ENCODE measurements at regions not wholly inside any gene's neighbourhood (a gene's known extent, or its start where the extent isn't known, plus 50 kb on each side); places are given as distances from the start of the nearest gene placed in this dataset.

- no peak overlapping the region for H3K4me3 Mint-ChIP-seq (ENCODE audit: unreplicated experiment)
- TF ChIP-seq CTCF (IDR thresholded peaks at IDR 0.05; ENCODE audit: insufficient read depth in 1 of 2, low read depth in 1 of 2, low read length in 1 of 2, severe bottlenecking in 1 of 2, unreplicated experiment in 1 of 2), result no peak
- H3K9me3 Mint-ChIP-seq (ENCODE audit: unreplicated experiment), result no peaks in the 10 kb centered on the region
- H3K27me3 Mint-ChIP-seq (ENCODE audit: insufficient read depth, unreplicated experiment), result no peaks in the 10 kb centered on the region
- Histone ChIP-seq H3K36me3 (ENCODE audit: control insufficient read depth, insufficient read depth, low read length) (no peaks in the 10 kb centered on the region), H3K27me3 (replicated peaks; ENCODE audit: control insufficient read depth, insufficient read depth, low read length) (no peaks in the 10 kb centered on the region), H3K4me3 (ENCODE audit: low read depth, low read length) (no peak overlapping the region), H3K4me1 (no peaks in the 10 kb centered on the region), H3K9me3 (no peaks in the 10 kb centered on the region)
- H3K27ac Mint-ChIP-seq (ENCODE audit: unreplicated experiment), result no peak overlapping the region
- POLR2A ChIA-PET, result no interaction called here
- DNase-seq, result no peak
- intact Hi-C loops (cut with micrococcal nuclease; ENCODE audit: unreplicated experiment), result no loop called here
- H3K4me1 Mint-ChIP-seq (ENCODE audit: low read depth, unreplicated experiment), result no peaks in the 10 kb centered on the region
- CTCF ChIA-PET, result no interaction called here
- H3K36me3 Mint-ChIP-seq (ENCODE audit: insufficient read depth, unreplicated experiment), result no peaks in the 10 kb centered on the region
- no TSS peak for BruUV-seq (replicated peaks)
Measured at GRCh38 chr17:53655591-53655990, 167.1 kb upstream of the KIF2B start.

GRCh38 chr17:53649201-53649600 lies 173.5 kb upstream of the KIF2B start:
- DNase-seq, result no peak
- no peaks in the 10 kb centered on the region for H3K9me3 Mint-ChIP-seq (ENCODE audit: unreplicated experiment)
- CTCF ChIA-PET, result no interaction called here
- no peak overlapping the region for H3K4me3 Mint-ChIP-seq (ENCODE audit: unreplicated experiment)
- no peaks in the 10 kb centered on the region for H3K4me1 Mint-ChIP-seq (ENCODE audit: low read depth, unreplicated experiment)
- intact Hi-C loops (cut with micrococcal nuclease; ENCODE audit: unreplicated experiment), result no loop called here
- Histone ChIP-seq H3K27me3 (replicated peaks; ENCODE audit: control insufficient read depth, insufficient read depth, low read length) (no peaks in the 10 kb centered on the region), H3K4me1 (no peaks in the 10 kb centered on the region), H3K4me3 (ENCODE audit: low read depth, low read length) (no peak overlapping the region), H3K36me3 (ENCODE audit: control insufficient read depth, insufficient read depth, low read length) (no peaks in the 10 kb centered on the region), H3K9me3 (no peaks in the 10 kb centered on the region)
- no TSS peak for BruUV-seq (replicated peaks)
- H3K27me3 Mint-ChIP-seq (ENCODE audit: insufficient read depth, unreplicated experiment), result no peaks in the 10 kb centered on the region
- TF ChIP-seq CTCF (IDR thresholded peaks at IDR 0.05; ENCODE audit: insufficient read depth in 1 of 2, low read depth in 1 of 2, low read length in 1 of 2, severe bottlenecking in 1 of 2, unreplicated experiment in 1 of 2), result no peak
- no peaks in the 10 kb centered on the region for H3K36me3 Mint-ChIP-seq (ENCODE audit: insufficient read depth, unreplicated experiment)
- POLR2A ChIA-PET, result no interaction called here
- no peak overlapping the region for H3K27ac Mint-ChIP-seq (ENCODE audit: unreplicated experiment)

- POLR2A ChIA-PET, result no interaction called here
- no peaks in the 10 kb centered on the region for H3K4me1 Mint-ChIP-seq (ENCODE audit: low read depth, unreplicated experiment)
- no peaks in the 10 kb centered on the region for H3K4me1 ChIP-seq
- no peaks in the 10 kb centered on the region for H3K27me3 Mint-ChIP-seq (ENCODE audit: insufficient read depth, unreplicated experiment)
- no peak for DNase-seq
- intact Hi-C loops (cut with micrococcal nuclease; ENCODE audit: unreplicated experiment), result no loop called here
- no peaks in the 10 kb centered on the region for H3K27me3 ChIP-seq (replicated peaks; ENCODE audit: control insufficient read depth, insufficient read depth, low read length)
- no peak overlapping the region for H3K4me3 Mint-ChIP-seq (ENCODE audit: unreplicated experiment)
- H3K36me3 Mint-ChIP-seq (ENCODE audit: insufficient read depth, unreplicated experiment), result no peaks in the 10 kb centered on the region
- no peak overlapping the region for H3K4me3 ChIP-seq (ENCODE audit: low read depth, low read length)
- no peaks in the 10 kb centered on the region for H3K36me3 ChIP-seq (ENCODE audit: control insufficient read depth, insufficient read depth, low read length)
- BruUV-seq (replicated peaks), result no TSS peak
- CTCF ChIA-PET, result no interaction called here
- no peaks in the 10 kb centered on the region for H3K9me3 Mint-ChIP-seq (ENCODE audit: unreplicated experiment)
- TF ChIP-seq CTCF (IDR thresholded peaks at IDR 0.05; ENCODE audit: insufficient read depth in 1 of 2, low read depth in 1 of 2, low read length in 1 of 2, severe bottlenecking in 1 of 2, unreplicated experiment in 1 of 2), result no peak
- no peak overlapping the region for H3K27ac Mint-ChIP-seq (ENCODE audit: unreplicated experiment)
- H3K9me3 ChIP-seq, result no peaks in the 10 kb centered on the region
Measured at GRCh38 chr17:53646835-53647234, 175.9 kb upstream of the KIF2B start.

Data from Caco-2 (cell line).